IMR-90 (cell line): ENCODE measurements at regions not wholly inside any gene's neighbourhood (a gene's known extent, or its start where the extent isn't known, plus 50 kb on each side); places are given as distances from the start of the nearest gene placed in this dataset.

ENCODE experiments used
- ATAC-seq: fragments of 200-7000 bp; cut with Tn5 transposase; 2 replicates; pipeline ENCODE4 v1.9.1; 2020; ENCODE audit warnings: low read depth, mild to moderate bottlenecking, moderate library complexity
- BruUV-seq: library from RNA; stranded (reverse); fragments of 400-500 nt; replicated peaks from 2 replicates; lab custom pipeline; 2021; lab: Mats Ljungman, UMichigan
- CTCF ChIA-PET: fragments of 300-600 bp; formaldehyde crosslinking; extraction: SDS; loops from one replicate; lab custom pipeline; 2021; ENCODE audit warnings: antibody characterized with exemption; lab: Yijun Ruan, JAX
- POLR2A ChIA-PET: fragments of 300-600 bp; sonication (Branson Sonifier 250); formaldehyde crosslinking; loops from one replicate; lab custom pipeline; 2022; ENCODE audit warnings: antibody characterized with exemption; ENCODE audit not compliant: unreplicated experiment; lab: Charles Lee
- DNase-seq: peaks from one replicate; pipeline ENCODE4 v3.0.0; 2013
- H2AFZ ChIP-seq: replicated peaks from 2 replicates; pipeline ENCODE3; 2013; ENCODE audit warnings: low read length, mild to moderate bottlenecking; ENCODE audit not compliant: poor library complexity
- H2AK5ac ChIP-seq: 2 replicates; pipeline ENCODE4 v1.6.1; 2013; ENCODE audit warnings: low read depth, low read length, inconsistent platforms
- H2AK9ac ChIP-seq: replicated peaks from 2 replicates; pipeline ENCODE3; 2013; ENCODE audit warnings: mild to moderate bottlenecking, low read depth, low read length, moderate library complexity; ENCODE audit not compliant: poor library complexity
- H2BK120ac ChIP-seq: 2 replicates; pipeline ENCODE4 v1.6.1; 2013; ENCODE audit warnings: low read depth, low read length, inconsistent platforms
- H2BK15ac ChIP-seq: 3 replicates; pipeline ENCODE4 v1.6.1; 2013; ENCODE audit warnings: low read depth, low read length, inconsistent platforms
- H2BK20ac ChIP-seq: 2 replicates; pipeline ENCODE4 v1.6.1; 2013; ENCODE audit warnings: low read depth, mild to moderate bottlenecking, inconsistent platforms, low read length, moderate library complexity
- H2BK5ac ChIP-seq: 2 replicates; pipeline ENCODE4 v1.6.1; 2013; ENCODE audit warnings: mild to moderate bottlenecking, low read depth, low read length, inconsistent platforms; ENCODE audit not compliant: poor library complexity, severe bottlenecking
- H3K14ac ChIP-seq: replicated peaks from 2 replicates; pipeline ENCODE4 v1.6.1; 2013; ENCODE audit warnings: low read depth, low read length, inconsistent platforms
- H3K18ac ChIP-seq: 2 replicates; pipeline ENCODE4 v1.6.1; 2013; ENCODE audit warnings: low read depth, low read length, control low read depth
- H3K23ac ChIP-seq: 2 replicates; pipeline ENCODE4 v1.6.1; 2013; ENCODE audit warnings: low read depth, low read length, inconsistent platforms
- H3K27ac ChIP-seq: 2 replicates; pipeline ENCODE4 v1.5.1; 2013; ENCODE audit warnings: mild to moderate bottlenecking, control low read depth, low read length; ENCODE audit not compliant: insufficient read depth
- H3K27me3 ChIP-seq: 2 replicates; pipeline ENCODE4 v1.6.1; 2013; ENCODE audit warnings: low read length; ENCODE audit not compliant: control insufficient read depth, insufficient read depth
- H3K36me3 ChIP-seq: 2 replicates; pipeline ENCODE4 v1.6.1; 2013; ENCODE audit warnings: low read length, mixed read lengths; ENCODE audit not compliant: control insufficient read depth, insufficient read depth
- H3K4ac ChIP-seq: 2 replicates; pipeline ENCODE4 v1.6.1; 2013; ENCODE audit warnings: low read depth, low read length, inconsistent platforms
- H3K4me1 ChIP-seq: 2 replicates; pipeline ENCODE4 v1.6.1; 2013; ENCODE audit warnings: low read length, mixed read lengths; ENCODE audit not compliant: control insufficient read depth, insufficient read depth
- H3K4me2 ChIP-seq: 2 replicates; pipeline ENCODE4 v1.6.1; 2013; ENCODE audit warnings: low read depth, mild to moderate bottlenecking, control low read depth, low read length, moderate library complexity
- H3K4me3 ChIP-seq: 2 replicates; pipeline ENCODE4 v1.5.1; 2013; ENCODE audit warnings: low read depth, mild to moderate bottlenecking, control low read depth, low read length, moderate library complexity; ENCODE audit not compliant: insufficient read depth
- H3K56ac ChIP-seq: 2 replicates; pipeline ENCODE4 v1.6.1; 2013; ENCODE audit warnings: low read length, inconsistent platforms; ENCODE audit not compliant: insufficient read depth; ENCODE audit errors: extremely low read depth
- H3K79me1 ChIP-seq, 2 experiments: 2 replicates each; pipeline ENCODE4 v1.6.1; 2013; ENCODE audit warnings: low read length in 2 of 2, inconsistent platforms in 1 of 2, low read depth in 1 of 2
- H3K9ac ChIP-seq: 2 replicates; pipeline ENCODE4 v1.6.1; 2013; ENCODE audit warnings: low read depth, low read length, control low read depth
- H3K9me1 ChIP-seq: 2 replicates; pipeline ENCODE4 v1.6.1; 2013; ENCODE audit warnings: low read length, inconsistent platforms; ENCODE audit not compliant: insufficient read depth
- H3K9me3 ChIP-seq: 2 replicates; pipeline ENCODE4 v1.6.1; 2013; ENCODE audit warnings: low read length; ENCODE audit not compliant: control insufficient read depth, insufficient read depth
- H4K20me1 ChIP-seq: 2 replicates; pipeline ENCODE4 v1.6.1; 2013; ENCODE audit warnings: low read length, inconsistent platforms; ENCODE audit not compliant: insufficient read depth
- H4K5ac ChIP-seq: 2 replicates; pipeline ENCODE4 v1.6.1; 2013; ENCODE audit warnings: mild to moderate bottlenecking, low read depth, low read length, control low read depth
- H4K8ac ChIP-seq, 2 experiments: 2 replicates each; pipeline ENCODE4 v1.6.1; 2013; ENCODE audit warnings: low read depth in 2 of 2, low read length in 2 of 2, control low read depth in 1 of 2, inconsistent platforms in 1 of 2
- H4K91ac ChIP-seq: 2 replicates; pipeline ENCODE4 v1.6.1; 2013; ENCODE audit warnings: low read depth, low read length, inconsistent platforms; ENCODE audit not compliant: insufficient read depth
- RAD21 ChIP-seq: IDR thresholded peaks from 2 replicates; pipeline ENCODE4 v1.6.1; 2012; ENCODE audit warnings: low read length, improper control_type of control experiment
- RCOR1 ChIP-seq: IDR thresholded peaks from 2 replicates; pipeline ENCODE4 v1.6.1; 2012; ENCODE audit warnings: mild to moderate bottlenecking, low read length, improper control_type of control experiment; ENCODE audit not compliant: insufficient replicate concordance
- WGBS, 2 experiments: methylation state at CpG; one replicate each; pipeline versions ENCODE4 v1.1.5 to v1.1.7; 2013; ENCODE audit warnings: missing lambda C conversion rate in 2 of 2; ENCODE audit not compliant: insufficient read length in 1 of 2; ENCODE audit errors: extremely low coverage in 2 of 2; 5-methylcytosine and 5-hydroxymethylcytosine counted together
- dilution Hi-C: fragments of 300-500 bp; cut with HindIII; formaldehyde crosslinking; loops from one replicate; pipeline ENCODE4 v1.14.3; 2018; ENCODE audit warnings: low sequenced_read_pairs; ENCODE audit not compliant: unreplicated experiment
- in situ Hi-C: fragments of 300-500 bp; cut with MboI; formaldehyde crosslinking; loops from 3 replicates; pipeline ENCODE4 v1.14.3; 2019; ENCODE audit warnings: low sequenced_read_pairs, inconsistent platforms, mixed read lengths
- intact Hi-C: fragments of 100-400 bp; cut with micrococcal nuclease; formaldehyde crosslinking; loops from 2 replicates; pipeline ENCODE4 v1.10.0; 2022

DNA sequence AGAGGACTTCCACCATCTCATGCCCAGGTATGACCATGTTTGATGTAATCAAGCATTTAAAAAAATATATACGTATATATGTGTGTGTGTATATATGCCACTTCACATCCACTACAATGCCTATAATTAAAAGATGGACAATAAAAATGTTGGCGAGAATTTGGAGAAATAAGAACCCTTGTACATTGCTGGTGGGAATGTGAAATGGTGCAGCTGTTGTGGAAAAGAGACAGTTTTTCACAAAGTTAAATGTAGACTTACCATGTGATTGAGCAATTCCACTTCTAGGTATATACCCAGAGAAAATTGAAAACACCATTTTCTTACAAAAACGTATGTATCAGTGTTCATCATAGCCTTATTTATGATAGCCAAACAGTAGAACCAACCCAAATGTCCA, 229.2 kb upstream of the WWC1 start:
- Histone ChIP-seq H3K36me3 (no peaks in the 10 kb centered on the region), H3K18ac (no peak overlapping the region), H2BK15ac (no peak overlapping the region), H3K79me1 (no peaks in the 10 kb centered on the region), H4K91ac (no peak overlapping the region), H3K27me3 (no peaks in the 10 kb centered on the region; the same call in 1 of the 2 replicates), H2AK9ac (no peak overlapping the region), H3K14ac (no peak overlapping the region), H3K9ac (no peak overlapping the region), H3K4me1 (no peaks in the 10 kb centered on the region), H3K4ac (no peak overlapping the region), H2BK5ac (no peak overlapping the region), H4K20me1 (no peaks in the 10 kb centered on the region), H3K4me2 (no peak overlapping the region), H3K56ac (no peak overlapping the region), H4K8ac (no peak overlapping the region), H3K27ac (no peak overlapping the region), H2AFZ (no peak overlapping the region), H3K9me1 (no peaks in the 10 kb centered on the region), H3K23ac (no peak overlapping the region), H3K9me3 (no peaks in the 10 kb centered on the region), H4K5ac (no peak overlapping the region), H2BK120ac (no peak overlapping the region), H2AK5ac (no peak overlapping the region), H3K4me3 (no peak overlapping the region), H2BK20ac (no peak overlapping the region)
- dilution Hi-C loops (no loop called here), in situ Hi-C loops (no loop called here), intact Hi-C loops (no loop called here)
- DNase-seq: no peak
- POLR2A ChIA-PET: no interaction called here
- TF ChIP-seq RAD21 (no peak), RCOR1 (no peak)
- CTCF ChIA-PET: no interaction called here
- BruUV-seq: no TSS peak
- no peak for ATAC-seq
- no CpG with 5 or more reads among the region's 3 CpGs for WGBS, 2 experiments
